ENCODE measurements at regions not wholly inside any gene's neighbourhood (a gene's known extent, or its start where the extent isn't known, plus 50 kb on each side); places are given as distances from the start of the nearest gene placed in this dataset.

- DNase-seq: no peak
- 71 to 76% methylated on average over 3 of the region's 3 CpGs for WGBS, 2 donors
- no peaks in the 10 kb centered on the region for H3K36me3 ChIP-seq
- peak in 1 of 9 donors; percentile 19 for TF ChIP-seq CTCF (IDR thresholded peaks at IDR 0.05)
- H3K27me3 ChIP-seq: no peaks in the 10 kb centered on the region
- no peaks in the 10 kb centered on the region for H3K4me1 ChIP-seq
- ATAC-seq: no peak
- no peak overlapping the region for H3K27ac ChIP-seq
- H3K9me3 ChIP-seq: no peaks in the 10 kb centered on the region
- intact Hi-C loops (cut with DNase I): no loop called here
- H3K4me3 ChIP-seq: no peak overlapping the region
Measured at GRCh38 chr2:67234440-67234839, 162.7 kb upstream of the ETAA1 start.

GRCh38 chr2:67237288-67237687, 159.8 kb upstream of the ETAA1 start:
- TF ChIP-seq CTCF (IDR thresholded peaks at IDR 0.05): no peak
- intact Hi-C loops (cut with DNase I): no loop called here
- Histone ChIP-seq H3K27ac (no peak overlapping the region), H3K27me3 (no peaks in the 10 kb centered on the region), H3K36me3 (no peaks in the 10 kb centered on the region), H3K9me3 (no peaks in the 10 kb centered on the region), H3K4me3 (no peak overlapping the region), H3K4me1 (no peaks in the 10 kb centered on the region)
- DNase-seq (no peak), ATAC-seq (no peak)
- 71 to 73% methylated on average over 2 of the region's 2 CpGs for whole genome bisulfite sequencing, 2 donors

GRCh38 chr2:67240507-67240906, 156.6 kb upstream of the ETAA1 start:
- no peaks in the 10 kb centered on the region for H3K36me3 ChIP-seq
- intact Hi-C loops (cut with DNase I): no loop called here
- DNase-seq: no peak
- H3K9me3 ChIP-seq: no peaks in the 10 kb centered on the region
- 86 to 88% methylated on average over 2 of the region's 2 CpGs for WGBS, 2 donors
- H3K4me3 ChIP-seq: no peak overlapping the region
- no peak for ATAC-seq
- no peaks in the 10 kb centered on the region for H3K27me3 ChIP-seq
- H3K4me1 ChIP-seq: no peaks in the 10 kb centered on the region
- no peak overlapping the region for H3K27ac ChIP-seq
- no peak for TF ChIP-seq CTCF (IDR thresholded peaks at IDR 0.05)

- no peak for ATAC-seq
- TF ChIP-seq CTCF (IDR thresholded peaks at IDR 0.05): no peak
- Histone ChIP-seq H3K4me3 (no peak overlapping the region), H3K4me1 (no peaks in the 10 kb centered on the region), H3K36me3 (no peaks in the 10 kb centered on the region), H3K27me3 (no peaks in the 10 kb centered on the region), H3K27ac (no peak overlapping the region), H3K9me3 (no peaks in the 10 kb centered on the region)
- 80 to 100% methylated on average over 1 of the region's 1 CpG for WGBS, 2 donors
- no peak for DNase-seq
- intact Hi-C loops (cut with DNase I): no loop called here
Measured at GRCh38 chr2:67241453-67241852, 155.7 kb upstream of the ETAA1 start.

- no peaks in the 10 kb centered on the region for H3K27me3 ChIP-seq
- no peak overlapping the region for H3K4me3 ChIP-seq
- H3K36me3 ChIP-seq: no peaks in the 10 kb centered on the region
- ATAC-seq: no peak
- no peak for TF ChIP-seq CTCF (IDR thresholded peaks at IDR 0.05)
- intact Hi-C loops (cut with DNase I): no loop called here
- no peaks in the 10 kb centered on the region for H3K9me3 ChIP-seq
- no peaks in the 10 kb centered on the region for H3K4me1 ChIP-seq
- DNase-seq: no peak
- WGBS, 2 donors: 75 to 79% methylated on average over 3 of the region's 3 CpGs
- no peak overlapping the region for H3K27ac ChIP-seq
Measured at GRCh38 chr2:67242456-67242855, 154.7 kb upstream of the ETAA1 start.
